GM18511 (cell line): ENCODE measurements at regions not wholly inside any gene's neighbourhood (a gene's known extent, or its start where the extent isn't known, plus 50 kb on each side); places are given as distances from the start of the nearest gene placed in this dataset.
"Not testable (repeated sequence)": the region's sequence is repeated elsewhere in the genome, so short reads cannot be mapped to it uniquely, and the experiment has no call there.

ENCODE experiments used
- ATAC-seq: cut with Tn5 transposase; IDR thresholded peaks from one replicate; pipeline ENCODE4 v1.9.1; 2021; ENCODE audit warnings: mild to moderate bottlenecking, moderate library complexity; ENCODE audit not compliant: unreplicated experiment

- no peak for ATAC-seq
These were observed 589.1 kb upstream of the ANO3 start for GRCh38 chr11:25742800-25743199.

GRCh38 chr11:25755381-25755780, 576.5 kb upstream of the ANO3 start:
- ATAC-seq, result no peak

GRCh38 chr11:25755918-25756584, 575.9 kb upstream of the ANO3 start:
- no peak for ATAC-seq

- no peak for ATAC-seq
These were observed 573.7 kb upstream of the ANO3 start for GRCh38 chr11:25758145-25758661.

GRCh38 chr11:25766332-25767015, 565.5 kb upstream of the ANO3 start:
- no peak for ATAC-seq

- ATAC-seq, result no peak
These were observed 562.6 kb upstream of the ANO3 start for GRCh38 chr11:25769287-25769686.

- no peak for ATAC-seq
These were observed 560.3 kb upstream of the ANO3 start for GRCh38 chr11:25771605-25772004.

GRCh38 chr11:25775603-25776002, 556.3 kb upstream of the ANO3 start:
- no peak for ATAC-seq

- ATAC-seq, result no peak
These were observed 555.7 kb upstream of the ANO3 start for GRCh38 chr11:25776238-25776637.

GRCh38 chr11:25777343-25777742, 554.6 kb upstream of the ANO3 start:
- no peak for ATAC-seq

GRCh38 chr11:25779033-25779432, 552.9 kb upstream of the ANO3 start:
- no peak for ATAC-seq

- ATAC-seq, result no peak
These were observed 544.5 kb upstream of the ANO3 start for GRCh38 chr11:25787416-25787815.

GRCh38 chr11:25790396-25790795, 541.5 kb upstream of the ANO3 start:
- ATAC-seq, result no peak

GRCh38 chr11:25793637-25794036, 538.3 kb upstream of the ANO3 start:
- no peak for ATAC-seq

GRCh38 chr11:25794804-25795203, 537.1 kb upstream of the ANO3 start:
- ATAC-seq, result no peak

GRCh38 chr11:25816411-25816810, 515.5 kb upstream of the ANO3 start:
- no peak for ATAC-seq

- no peak for ATAC-seq
These were observed 507.2 kb upstream of the ANO3 start for GRCh38 chr11:25824688-25825087.

- ATAC-seq, result not testable (repeated sequence)
These were observed 500.4 kb upstream of the ANO3 start for GRCh38 chr11:25831485-25831884.

GRCh38 chr11:25838918-25839625, 492.9 kb upstream of the ANO3 start:
- ATAC-seq, result no peak

GRCh38 chr11:25844811-25845210, 487.1 kb upstream of the ANO3 start:
- ATAC-seq, result no peak

GRCh38 chr11:25855916-25856315, 476.0 kb upstream of the ANO3 start:
- ATAC-seq, result no peak

- ATAC-seq, result no peak
These were observed 472.2 kb upstream of the ANO3 start for GRCh38 chr11:25859776-25860175.
